ENCODE measurements at regions not wholly inside any gene's neighbourhood (a gene's known extent, or its start where the extent isn't known, plus 50 kb on each side); places are given as distances from the start of the nearest gene placed in this dataset.

DNA sequence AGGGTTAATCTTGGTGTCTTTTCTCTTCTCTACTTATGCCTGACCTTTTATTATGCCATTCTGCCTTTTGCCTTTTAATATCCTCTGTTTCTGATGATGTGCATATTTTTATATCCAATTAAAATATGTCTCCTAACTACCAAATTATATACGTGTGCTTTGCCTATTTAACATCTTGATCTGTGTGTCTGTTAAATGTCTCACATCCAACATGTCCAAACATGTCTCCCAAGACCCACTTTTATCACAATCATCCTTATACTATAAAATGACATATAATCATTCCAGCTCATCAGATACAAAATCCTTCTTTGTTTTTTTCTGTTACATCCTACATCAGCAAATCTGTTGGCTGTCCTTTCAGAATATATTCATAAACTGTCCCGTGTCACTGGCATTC lies 539.5 kb downstream of the ZPLD1 start:
- DNase-seq (ENCODE audit: extremely low spot score) = no peak
- TF ChIP-seq BHLHE40 (IDR thresholded peaks at IDR 0.05; ENCODE audit: borderline replicate concordance) (no peak), PKNOX1 (IDR thresholded peaks at IDR 0.05) (no peak), L3MBTL2 (conservative IDR thresholded peaks at IDR 0.05) (no peak), FOXM1 (IDR thresholded peaks at IDR 0.05; ENCODE audit: borderline replicate concordance) (no peak), HDGF (IDR thresholded peaks at IDR 0.05; ENCODE audit: borderline replicate concordance) (no peak), ELF4 (IDR thresholded peaks at IDR 0.05) (no peak), ARNT (IDR thresholded peaks at IDR 0.05) (no peak), TARDBP (IDR thresholded peaks at IDR 0.05) (no peak), ZNF384 (IDR thresholded peaks at IDR 0.05) (no peak), SUZ12 (IDR thresholded peaks at IDR 0.05) (no peak), FOXA1 (IDR thresholded peaks at IDR 0.05) (no peak), SP1 (IDR thresholded peaks at IDR 0.05) (no peak), NFRKB (IDR thresholded peaks at IDR 0.05) (no peak), LEF1 (IDR thresholded peaks at IDR 0.05; ENCODE audit: borderline replicate concordance) (no peak), CTBP1 (IDR thresholded peaks at IDR 0.05; ENCODE audit: borderline replicate concordance) (no peak), FOXK2 (IDR thresholded peaks at IDR 0.05) (no peak)
- POLR2A ChIA-PET = no interaction called here
- CTCF ChIA-PET = no interaction called here

DNA sequence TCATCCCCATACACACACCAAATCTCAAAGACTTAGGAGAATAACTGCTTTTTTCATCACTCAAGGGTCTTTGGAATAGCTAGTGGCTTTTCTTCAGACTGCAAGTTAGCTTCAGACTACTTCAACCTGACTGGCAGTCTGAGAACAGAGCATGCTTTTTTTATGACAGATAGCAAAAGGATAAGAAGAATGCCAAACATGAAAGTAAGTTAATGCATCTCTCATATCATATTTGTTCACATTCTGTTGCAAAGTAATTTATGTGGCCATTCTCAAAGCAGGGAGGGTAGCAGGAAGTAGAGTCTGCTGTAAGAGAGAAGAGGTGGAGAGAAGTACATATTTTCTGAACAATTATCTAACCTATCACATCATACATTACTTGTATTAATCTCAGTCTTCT lies 544.4 kb downstream of the ZPLD1 start:
- CTCF ChIA-PET = no interaction called here
- POLR2A ChIA-PET = no interaction called here
- DNase-seq (ENCODE audit: extremely low spot score) = no peak
- no peak for TF ChIP-seq ZNF384 (IDR thresholded peaks at IDR 0.05)
- no peak for TF ChIP-seq ELF4 (IDR thresholded peaks at IDR 0.05)
- TF ChIP-seq TARDBP (IDR thresholded peaks at IDR 0.05) = no peak

GRCh38 chr3:102979682-102980354 lies 545.0 kb downstream of the ZPLD1 start:
- DNase-seq (ENCODE audit: extremely low spot score) = no peak
- CTCF ChIA-PET = no interaction called here

GRCh38 chr3:102980355-102980696 lies 545.5 kb downstream of the ZPLD1 start:
- ChIA-PET POLR2A (no interaction called here), CTCF (no interaction called here)
- TF ChIP-seq ZNF384 (IDR thresholded peaks at IDR 0.05) (no peak), ELF4 (IDR thresholded peaks at IDR 0.05) (no peak)
- DNase-seq (ENCODE audit: extremely low spot score) = no peak

More at GRCh38 chr3:102979682-102980354, 545.0 kb downstream of the ZPLD1 start:
- POLR2A ChIA-PET = no interaction called here
- TF ChIP-seq ZNF384 (IDR thresholded peaks at IDR 0.05) (no peak), SP1 (IDR thresholded peaks at IDR 0.05) (no peak), BHLHE40 (IDR thresholded peaks at IDR 0.05; ENCODE audit: borderline replicate concordance) (no peak), FOXK2 (IDR thresholded peaks at IDR 0.05) (no peak), FOXM1 (IDR thresholded peaks at IDR 0.05; ENCODE audit: borderline replicate concordance) (no peak), TARDBP (IDR thresholded peaks at IDR 0.05) (no peak), CTBP1 (IDR thresholded peaks at IDR 0.05; ENCODE audit: borderline replicate concordance) (no peak), L3MBTL2 (conservative IDR thresholded peaks at IDR 0.05) (no peak), LEF1 (IDR thresholded peaks at IDR 0.05; ENCODE audit: borderline replicate concordance) (no peak), ARNT (IDR thresholded peaks at IDR 0.05) (no peak), ELF4 (IDR thresholded peaks at IDR 0.05) (no peak), PKNOX1 (IDR thresholded peaks at IDR 0.05) (no peak), FOXA1 (IDR thresholded peaks at IDR 0.05) (no peak), SUZ12 (IDR thresholded peaks at IDR 0.05) (no peak)

DNA sequence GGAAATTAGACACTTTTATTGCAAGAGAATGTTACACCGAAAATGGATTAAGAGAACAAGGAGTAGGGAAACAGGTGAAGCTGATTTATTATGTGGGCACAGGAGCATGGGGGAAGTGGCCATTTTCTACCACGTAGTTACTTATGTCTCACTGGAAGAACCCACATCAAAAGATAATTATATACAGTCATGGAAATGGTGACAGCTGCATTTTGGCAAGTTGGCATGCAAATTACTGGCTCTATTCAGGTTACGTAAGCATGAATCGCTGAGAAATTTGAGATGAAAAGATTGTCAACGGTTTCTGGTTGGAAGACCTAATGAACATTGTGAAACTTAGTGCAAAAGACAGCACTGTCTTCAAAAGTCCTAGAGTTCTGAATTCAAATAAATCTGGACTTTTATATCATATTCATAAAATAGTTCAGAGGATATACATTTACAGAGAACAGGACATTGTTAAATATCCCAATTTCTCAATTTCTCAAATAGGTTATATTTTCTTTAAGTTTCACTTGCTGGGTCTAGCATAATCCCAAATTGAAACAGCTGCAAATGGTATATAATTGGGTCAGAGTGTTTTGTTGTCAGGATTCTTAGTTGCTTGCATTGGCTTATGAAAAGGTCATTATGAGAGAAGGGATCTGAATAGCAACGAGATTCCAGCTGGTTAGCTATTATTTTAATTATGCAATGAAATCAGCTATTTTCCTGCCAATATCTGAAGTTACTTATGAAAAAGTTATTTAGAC lies 567.8 kb downstream of the ZPLD1 start:
- TF ChIP-seq L3MBTL2 (conservative IDR thresholded peaks at IDR 0.05) = no peak
- no peak for TF ChIP-seq BHLHE40 (IDR thresholded peaks at IDR 0.05; ENCODE audit: borderline replicate concordance)
- TF ChIP-seq SP1 (IDR thresholded peaks at IDR 0.05) = no peak
- no peak for TF ChIP-seq SUZ12 (IDR thresholded peaks at IDR 0.05)
- no peak for TF ChIP-seq LEF1 (IDR thresholded peaks at IDR 0.05; ENCODE audit: borderline replicate concordance)
- no peak for TF ChIP-seq ARNT (IDR thresholded peaks at IDR 0.05)
- no peak for TF ChIP-seq FOXM1 (IDR thresholded peaks at IDR 0.05; ENCODE audit: borderline replicate concordance)
- DNase-seq (ENCODE audit: extremely low spot score) = no peak
- POLR2A ChIA-PET = no interaction called here
- CTCF ChIA-PET = no interaction called here

- ChIA-PET POLR2A (no interaction called here), CTCF (no interaction called here)
- TF ChIP-seq HDGF (IDR thresholded peaks at IDR 0.05; ENCODE audit: borderline replicate concordance) = no peak
- no peak for DNase-seq (ENCODE audit: extremely low spot score)
These were observed 571.8 kb downstream of the ZPLD1 start for GRCh38 chr3:103006526-103007183.

GRCh38 chr3:103009609-103010008 lies 574.8 kb downstream of the ZPLD1 start:
- TF ChIP-seq SP1 (IDR thresholded peaks at IDR 0.05) = no peak
- no peak for TF ChIP-seq L3MBTL2 (conservative IDR thresholded peaks at IDR 0.05)
- no peak for TF ChIP-seq ZNF384 (IDR thresholded peaks at IDR 0.05)
- TF ChIP-seq LEF1 (IDR thresholded peaks at IDR 0.05; ENCODE audit: borderline replicate concordance) = no peak
- TF ChIP-seq SUZ12 (IDR thresholded peaks at IDR 0.05) = no peak
- TF ChIP-seq NFRKB (IDR thresholded peaks at IDR 0.05) = no peak
- TF ChIP-seq CTBP1 (IDR thresholded peaks at IDR 0.05; ENCODE audit: borderline replicate concordance) = no peak
- TF ChIP-seq BHLHE40 (IDR thresholded peaks at IDR 0.05; ENCODE audit: borderline replicate concordance) = no peak
- no peak for TF ChIP-seq FOXM1 (IDR thresholded peaks at IDR 0.05; ENCODE audit: borderline replicate concordance)
- POLR2A ChIA-PET = no interaction called here
- DNase-seq (ENCODE audit: extremely low spot score) = no peak
- CTCF ChIA-PET = no interaction called here

All from HEK293T (cell line).